ENCODE measurements at regions not wholly inside any gene's neighbourhood (a gene's known extent, or its start where the extent isn't known, plus 50 kb on each side); places are given as distances from the start of the nearest gene placed in this dataset.
"Not testable (repeated sequence)": the region's sequence is repeated elsewhere in the genome, so short reads cannot be mapped to it uniquely, and the experiment has no call there.

- TF ChIP-seq, protein P1, sequence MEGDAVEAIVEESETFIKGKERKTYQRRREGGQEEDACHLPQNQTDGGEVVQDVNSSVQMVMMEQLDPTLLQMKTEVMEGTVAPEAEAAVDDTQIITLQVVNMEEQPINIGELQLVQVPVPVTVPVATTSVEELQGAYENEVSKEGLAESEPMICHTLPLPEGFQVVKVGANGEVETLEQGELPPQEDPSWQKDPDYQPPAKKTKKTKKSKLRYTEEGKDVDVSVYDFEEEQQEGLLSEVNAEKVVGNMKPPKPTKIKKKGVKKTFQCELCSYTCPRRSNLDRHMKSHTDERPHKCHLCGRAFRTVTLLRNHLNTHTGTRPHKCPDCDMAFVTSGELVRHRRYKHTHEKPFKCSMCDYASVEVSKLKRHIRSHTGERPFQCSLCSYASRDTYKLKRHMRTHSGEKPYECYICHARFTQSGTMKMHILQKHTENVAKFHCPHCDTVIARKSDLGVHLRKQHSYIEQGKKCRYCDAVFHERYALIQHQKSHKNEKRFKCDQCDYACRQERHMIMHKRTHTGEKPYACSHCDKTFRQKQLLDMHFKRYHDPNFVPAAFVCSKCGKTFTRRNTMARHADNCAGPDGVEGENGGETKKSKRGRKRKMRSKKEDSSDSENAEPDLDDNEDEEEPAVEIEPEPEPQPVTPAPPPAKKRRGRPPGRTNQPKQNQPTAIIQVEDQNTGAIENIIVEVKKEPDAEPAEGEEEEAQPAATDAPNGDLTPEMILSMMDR (IDR thresholded peaks at IDR 0.05; ENCODE audit: insufficient read depth, low read depth, low read length, missing control alignments), result no peak
- H3K4me3 ChIP-seq (ENCODE audit: low read length), result no peak overlapping the region
- DNase-seq (ENCODE audit: low read depth), result peak; percentile 42
Observed at GRCh38 chr9:22645893-22646292, 199.3 kb downstream of the DMRTA1 start.

DNA sequence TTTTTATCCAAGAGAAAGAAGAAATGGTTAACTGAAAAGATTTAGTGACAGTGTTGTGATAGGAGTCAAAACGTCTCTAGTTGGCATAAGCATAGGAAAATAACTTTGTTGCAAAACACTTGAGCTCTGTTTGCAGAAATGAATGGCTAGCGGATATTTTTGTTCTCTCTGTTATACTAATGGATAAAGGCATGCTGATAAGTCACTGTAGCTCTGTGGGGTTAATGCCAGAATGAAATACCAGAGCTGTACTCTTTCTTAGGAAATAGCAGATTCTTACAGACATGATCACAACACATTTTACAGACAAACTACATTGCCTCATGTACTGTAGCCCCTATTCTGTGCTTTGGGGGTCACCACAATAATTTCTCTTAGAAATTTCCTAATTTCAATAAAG, 202.8 kb downstream of the DMRTA1 start:
- no peak overlapping the region for H3K4me3 ChIP-seq (ENCODE audit: low read length)
- no peak for DNase-seq (ENCODE audit: low read depth)
- TF ChIP-seq, protein P1 (IDR thresholded peaks at IDR 0.05; ENCODE audit: insufficient read depth, low read depth, low read length, missing control alignments), result no peak

- no peak for DNase-seq (ENCODE audit: low read depth)
- TF ChIP-seq, protein P1 (IDR thresholded peaks at IDR 0.05; ENCODE audit: insufficient read depth, low read depth, low read length, missing control alignments), result no peak
- H3K4me3 ChIP-seq (ENCODE audit: low read length), result no peak overlapping the region
Observed at GRCh38 chr9:22650145-22650544, 203.5 kb downstream of the DMRTA1 start.

- DNase-seq (ENCODE audit: low read depth), result no peak
- no peak overlapping the region for H3K4me3 ChIP-seq (ENCODE audit: low read length)
- TF ChIP-seq, protein P1 (IDR thresholded peaks at IDR 0.05; ENCODE audit: insufficient read depth, low read depth, low read length, missing control alignments), result no peak
Observed at GRCh38 chr9:22650946-22651345, 204.3 kb downstream of the DMRTA1 start.

GRCh38 chr9:22654833-22655232, 208.2 kb downstream of the DMRTA1 start:
- H3K4me3 ChIP-seq (ENCODE audit: low read length), result no peak overlapping the region
- no peak for DNase-seq (ENCODE audit: low read depth)
- TF ChIP-seq, protein P1 (IDR thresholded peaks at IDR 0.05; ENCODE audit: insufficient read depth, low read depth, low read length, missing control alignments), result no peak

- no peak for DNase-seq (ENCODE audit: low read depth)
- no peak overlapping the region for H3K4me3 ChIP-seq (ENCODE audit: low read length)
- TF ChIP-seq, protein P1 (IDR thresholded peaks at IDR 0.05; ENCODE audit: insufficient read depth, low read depth, low read length, missing control alignments), result no peak
Observed at GRCh38 chr9:22657713-22658112, 211.1 kb downstream of the DMRTA1 start.

DNA sequence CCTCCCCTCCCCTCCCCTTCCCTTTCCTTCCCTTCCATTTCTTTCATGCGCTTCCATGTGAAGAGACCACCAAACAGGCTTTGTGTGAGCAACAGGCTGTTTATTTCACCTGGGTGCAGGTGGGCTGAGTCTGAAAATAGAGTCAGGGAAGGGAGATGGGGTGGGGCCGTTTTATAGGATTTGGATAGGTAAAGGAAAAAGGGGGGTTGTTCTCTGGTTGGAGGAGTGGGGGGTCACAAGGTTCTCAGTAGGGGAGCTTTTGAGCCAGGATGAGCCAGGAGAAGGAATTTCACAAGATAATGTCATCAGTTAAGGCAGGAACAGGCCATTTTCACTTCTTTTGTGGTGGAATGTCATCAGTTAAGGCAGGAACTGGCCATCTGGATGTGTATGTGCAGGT, 211.9 kb downstream of the DMRTA1 start:
- H3K4me3 ChIP-seq (ENCODE audit: low read length); DNase-seq (ENCODE audit: low read depth): not testable (repeated sequence)

GRCh38 chr9:22682536-22682935, 235.9 kb downstream of the DMRTA1 start:
- DNase-seq (ENCODE audit: low read depth), result no peak
- TF ChIP-seq, protein P1 (IDR thresholded peaks at IDR 0.05; ENCODE audit: insufficient read depth, low read depth, low read length, missing control alignments), result no peak
- H3K4me3 ChIP-seq (ENCODE audit: low read length), result no peak overlapping the region
